ENCODE measurements at regions not wholly inside any gene's neighbourhood (a gene's known extent, or its start where the extent isn't known, plus 50 kb on each side); places are given as distances from the start of the nearest gene placed in this dataset.
"Not testable (repeated sequence)": the region's sequence is repeated elsewhere in the genome, so short reads cannot be mapped to it uniquely, and the experiment has no call there.

- no peak for DNase-seq
These were observed 121.8 kb upstream of the NTF3 start for GRCh38 chr12:5310151-5310550.

GRCh38 chr12:5317556-5317955, 114.4 kb upstream of the NTF3 start:
- DNase-seq: no peak

- no peak for DNase-seq
These were observed 113.0 kb upstream of the NTF3 start for GRCh38 chr12:5318874-5319273.

GRCh38 chr12:5328669-5329517, 103.0 kb upstream of the NTF3 start:
- DNase-seq: no peak

GRCh38 chr12:5332551-5332950, 99.4 kb upstream of the NTF3 start:
- DNase-seq: no peak

GRCh38 chr12:5333096-5333495, 98.8 kb upstream of the NTF3 start:
- DNase-seq: no peak

GRCh38 chr12:5335069-5335468, 96.8 kb upstream of the NTF3 start:
- no peak for DNase-seq

GRCh38 chr12:5341086-5341485, 90.8 kb upstream of the NTF3 start:
- DNase-seq: not testable (repeated sequence)

GRCh38 chr12:5343711-5344110, 88.2 kb upstream of the NTF3 start:
- DNase-seq: no peak

- DNase-seq: no peak
These were observed 87.8 kb upstream of the NTF3 start for GRCh38 chr12:5344131-5344530.

GRCh38 chr12:5345534-5345933, 86.4 kb upstream of the NTF3 start:
- no peak for DNase-seq

- DNase-seq: no peak
These were observed 83.9 kb upstream of the NTF3 start for GRCh38 chr12:5348057-5348456.

GRCh38 chr12:5348491-5348890, 83.4 kb upstream of the NTF3 start:
- DNase-seq: no peak

GRCh38 chr12:5364036-5364770, 67.7 kb upstream of the NTF3 start:
- no peak for DNase-seq

GRCh38 chr12:5369298-5369697, 62.6 kb upstream of the NTF3 start:
- no peak for DNase-seq

GRCh38 chr12:5371631-5372030, 60.3 kb upstream of the NTF3 start:
- DNase-seq: no peak

GRCh38 chr12:5374713-5375112, 57.2 kb upstream of the NTF3 start:
- DNase-seq: no peak

GRCh38 chr12:5375547-5376295, 56.2 kb upstream of the NTF3 start:
- no peak for DNase-seq

GRCh38 chr12:5376591-5377207, 55.2 kb upstream of the NTF3 start:
- DNase-seq: no peak

GRCh38 chr12:5377997-5378592, 53.8 kb upstream of the NTF3 start:
- peak; percentile 85 for DNase-seq

GRCh38 chr12:5379749-5380496, 52.0 kb upstream of the NTF3 start:
- DNase-seq: no peak

Data from renal pelvis (tissue), 1 donor.